GM13976 (cell line): ENCODE measurements at regions not wholly inside any gene's neighbourhood (a gene's known extent, or its start where the extent isn't known, plus 50 kb on each side); places are given as distances from the start of the nearest gene placed in this dataset.

Source experiments
- DNase-seq: peaks from one replicate; pipeline ENCODE4 v3.0.0; 2012; ENCODE audit warnings: low spot score
- in situ Hi-C: fragments of 300-500 bp; cut with MboI; formaldehyde crosslinking; loops from one replicate; pipeline ENCODE4 v1.12.0; 2022; ENCODE audit warnings: low sequenced_read_pairs, mixed read lengths, inconsistent platforms; ENCODE audit not compliant: unreplicated experiment
- TF ChIP-seq, protein P1 (sequence below): IDR thresholded peaks from 2 replicates; pipeline ENCODE4 v1.5.1; 2012; ENCODE audit warnings: borderline replicate concordance, mild to moderate bottlenecking; ENCODE audit not compliant: insufficient read depth; ENCODE audit errors: extremely low read depth, missing control alignments, control extremely low read depth

DNA sequence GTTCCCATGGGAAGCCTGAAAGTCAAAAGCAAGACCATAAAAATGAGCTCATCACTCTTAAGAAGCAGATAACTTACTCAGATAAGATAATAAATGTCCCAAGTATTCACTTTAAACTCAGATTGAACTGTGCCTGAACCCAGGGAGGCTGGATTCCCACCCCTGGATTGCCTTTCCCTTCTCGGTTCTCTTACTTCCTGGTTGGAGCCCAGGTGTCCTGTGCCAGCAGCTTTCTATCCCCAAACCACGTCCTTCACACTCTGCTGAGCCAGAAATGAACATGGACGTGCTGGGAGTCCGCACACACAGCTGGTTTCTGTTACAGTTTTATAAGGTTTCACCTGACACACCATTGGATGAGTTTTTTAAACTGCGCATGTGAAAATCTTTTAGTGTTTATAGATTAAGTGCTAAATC lies 636.2 kb upstream of the IGFBP3 start:
- no peak for DNase-seq
- in situ Hi-C loops, result no loop called here
- TF ChIP-seq, protein P1, sequence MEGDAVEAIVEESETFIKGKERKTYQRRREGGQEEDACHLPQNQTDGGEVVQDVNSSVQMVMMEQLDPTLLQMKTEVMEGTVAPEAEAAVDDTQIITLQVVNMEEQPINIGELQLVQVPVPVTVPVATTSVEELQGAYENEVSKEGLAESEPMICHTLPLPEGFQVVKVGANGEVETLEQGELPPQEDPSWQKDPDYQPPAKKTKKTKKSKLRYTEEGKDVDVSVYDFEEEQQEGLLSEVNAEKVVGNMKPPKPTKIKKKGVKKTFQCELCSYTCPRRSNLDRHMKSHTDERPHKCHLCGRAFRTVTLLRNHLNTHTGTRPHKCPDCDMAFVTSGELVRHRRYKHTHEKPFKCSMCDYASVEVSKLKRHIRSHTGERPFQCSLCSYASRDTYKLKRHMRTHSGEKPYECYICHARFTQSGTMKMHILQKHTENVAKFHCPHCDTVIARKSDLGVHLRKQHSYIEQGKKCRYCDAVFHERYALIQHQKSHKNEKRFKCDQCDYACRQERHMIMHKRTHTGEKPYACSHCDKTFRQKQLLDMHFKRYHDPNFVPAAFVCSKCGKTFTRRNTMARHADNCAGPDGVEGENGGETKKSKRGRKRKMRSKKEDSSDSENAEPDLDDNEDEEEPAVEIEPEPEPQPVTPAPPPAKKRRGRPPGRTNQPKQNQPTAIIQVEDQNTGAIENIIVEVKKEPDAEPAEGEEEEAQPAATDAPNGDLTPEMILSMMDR, result no peak

- no peak for DNase-seq
- in situ Hi-C loops, result no loop called here
- TF ChIP-seq, protein P1, result no peak
Observed at GRCh38 chr7:46554688-46555422, 633.8 kb upstream of the IGFBP3 start.

GRCh38 chr7:46551603-46552002 lies 630.5 kb upstream of the IGFBP3 start:
- TF ChIP-seq, protein P1, result no peak
- in situ Hi-C loops, result no loop called here

DNA sequence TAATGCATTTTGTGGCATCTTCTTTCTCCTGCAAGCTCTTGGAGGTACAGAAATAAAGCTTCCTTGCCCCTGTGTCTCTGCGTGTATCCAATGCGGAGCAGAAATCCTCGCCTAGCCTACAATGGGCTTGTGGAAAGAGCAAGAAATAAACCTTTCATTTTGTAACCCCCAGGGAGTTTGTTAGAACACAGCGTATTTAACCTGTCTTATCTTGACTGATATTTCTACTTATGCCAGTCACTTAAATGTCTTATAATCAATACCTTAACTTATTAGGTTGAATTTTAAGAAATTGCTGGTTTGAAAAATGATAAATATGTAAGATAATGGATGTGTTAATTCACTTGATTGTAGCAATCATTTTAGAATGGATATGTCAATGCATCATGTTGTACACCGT lies 629.8 kb upstream of the IGFBP3 start:
- DNase-seq, result no peak
- TF ChIP-seq, protein P1, result no peak
- in situ Hi-C loops, result no loop called here

More at GRCh38 chr7:46551603-46552002, 630.5 kb upstream of the IGFBP3 start:
- DNase-seq, result no peak

- TF ChIP-seq, protein P1, result no peak
- DNase-seq, result no peak
- in situ Hi-C loops, result no loop called here
Observed at GRCh38 chr7:46549892-46550639, 629.0 kb upstream of the IGFBP3 start.

- in situ Hi-C loops, result no loop called here
- TF ChIP-seq, protein P1, result no peak
- no peak for DNase-seq
Observed at GRCh38 chr7:46549347-46549746, 628.3 kb upstream of the IGFBP3 start.

DNA sequence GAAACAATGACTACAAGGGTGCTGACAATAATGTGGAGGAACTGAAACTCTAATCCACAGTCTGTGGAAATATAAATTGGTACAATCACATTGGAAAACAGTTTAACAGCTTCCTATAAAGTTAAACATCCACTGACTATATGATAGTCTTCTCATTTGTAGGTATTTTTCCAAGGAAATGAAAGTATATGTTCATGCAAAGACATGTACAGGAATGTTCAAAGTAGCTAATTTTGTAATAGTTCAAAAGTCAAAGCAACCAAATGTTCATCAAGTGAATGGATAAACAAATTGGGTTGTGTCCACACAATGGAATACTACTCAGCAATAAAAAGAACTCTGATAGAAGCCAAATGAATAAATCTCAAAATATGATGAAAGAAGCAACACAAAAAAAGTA lies 626.0 kb upstream of the IGFBP3 start:
- TF ChIP-seq, protein P1, result no peak
- DNase-seq, result no peak
- in situ Hi-C loops, result no loop called here
